Endodermal cell (in vitro differentiated cells): ENCODE measurements at regions not wholly inside any gene's neighbourhood (a gene's known extent, or its start where the extent isn't known, plus 50 kb on each side); places are given as distances from the start of the nearest gene placed in this dataset.

Experiments
- DNase-seq: peaks from one replicate; pipeline ENCODE4 v3.0.0-alpha.2; 2017
- H3K27ac ChIP-seq: 2 replicates; pipeline ENCODE4 v1.5.1; 2013; ENCODE audit warnings: mild to moderate bottlenecking, low read depth, low read length, moderate library complexity
- H3K27me3 ChIP-seq: 2 replicates; pipeline ENCODE4 v1.6.1; 2013; ENCODE audit warnings: mild to moderate bottlenecking, low read length, moderate library complexity; ENCODE audit not compliant: insufficient read depth, control insufficient read depth, poor library complexity, severe bottlenecking
- H3K36me3 ChIP-seq: 2 replicates; pipeline ENCODE4 v1.7.0; 2013; ENCODE audit warnings: mild to moderate bottlenecking, low read length, moderate library complexity; ENCODE audit not compliant: control insufficient read depth, insufficient read depth
- H3K4me1 ChIP-seq: one replicate; pipeline ENCODE4 v1.7.0; 2013; ENCODE audit warnings: low read length; ENCODE audit not compliant: control insufficient read depth, insufficient read depth
- H3K4me3 ChIP-seq: 2 replicates; pipeline ENCODE4 v1.5.1; 2013; ENCODE audit warnings: mild to moderate bottlenecking, low read length, moderate library complexity
- H3K9ac ChIP-seq: 2 replicates; pipeline ENCODE4 v1.6.1; 2013; ENCODE audit warnings: mild to moderate bottlenecking, low read length, moderate library complexity; ENCODE audit not compliant: poor library complexity, severe bottlenecking; ENCODE audit errors: extremely low read depth
- H3K9me3 ChIP-seq: 2 replicates; pipeline ENCODE4 v1.6.1; 2013; ENCODE audit warnings: mild to moderate bottlenecking, low read length, moderate library complexity; ENCODE audit not compliant: control insufficient read depth
- H3K27ac Mint-ChIP-seq: 2 replicates; pipeline ENCODE4 v1.8.0; 2020; ENCODE audit warnings: mixed read lengths
- H3K27me3 Mint-ChIP-seq: 2 replicates; pipeline ENCODE4 v1.8.0; 2021; ENCODE audit warnings: mild to moderate bottlenecking, mixed read lengths; ENCODE audit not compliant: insufficient read depth
- H3K36me3 Mint-ChIP-seq: 2 replicates; pipeline ENCODE4 v1.8.0; 2020; ENCODE audit warnings: low read depth, mixed read lengths
- H3K4me1 Mint-ChIP-seq: 2 replicates; pipeline ENCODE4 v1.8.0; 2020; ENCODE audit warnings: mixed read lengths
- H3K4me3 Mint-ChIP-seq: 2 replicates; pipeline ENCODE4 v1.8.0; 2020; ENCODE audit warnings: mild to moderate bottlenecking, moderate library complexity, mixed read lengths
- H3K9me3 Mint-ChIP-seq: 2 replicates; pipeline ENCODE4 v1.8.0; 2020; ENCODE audit warnings: mild to moderate bottlenecking, mixed read lengths
- CTCF ChIP-seq: fragments of 200-600 bp; sonication (generic); conservative IDR thresholded peaks from 2 replicates; pipeline ENCODE4 v1.5.0; 2021; ENCODE audit warnings: antibody characterized with exemption, mild to moderate bottlenecking
- WGBS, 2 experiments: methylation state at CpG; one replicate each; pipeline versions ENCODE4 v1.1.5 to v1.1.7; 2013; ENCODE audit warnings: missing lambda C conversion rate in 2 of 2, mixed read lengths in 1 of 2; ENCODE audit not compliant: insufficient coverage in 1 of 2, insufficient read length in 1 of 2; 5-methylcytosine and 5-hydroxymethylcytosine counted together

- H3K27ac Mint-ChIP-seq = no peak overlapping the region
- Histone ChIP-seq H3K4me3 (no peak overlapping the region), H3K4me1 (no peaks in the 10 kb centered on the region), H3K27me3 (no peaks in the 10 kb centered on the region), H3K36me3 (no peaks in the 10 kb centered on the region), H3K9ac (no peak overlapping the region), H3K27ac (no peak overlapping the region), H3K9me3 (no peaks in the 10 kb centered on the region)
- H3K9me3 Mint-ChIP-seq = peaks cover 6% of the 10 kb centered on the region
- H3K4me1 Mint-ChIP-seq = peaks cover 8% of the 10 kb centered on the region
- H3K27me3 Mint-ChIP-seq = peaks cover 5% of the 10 kb centered on the region
- DNase-seq = no peak
- H3K4me3 Mint-ChIP-seq = no peak overlapping the region
- H3K36me3 Mint-ChIP-seq = no peaks in the 10 kb centered on the region
- TF ChIP-seq CTCF = no peak
Observed at GRCh38 chr9:10700291-10700690, 87.5 kb upstream of the PTPRD start.

- Mint-ChIP-seq H3K9me3 (peaks cover 6% of the 10 kb centered on the region), H3K4me1 (peaks cover 8% of the 10 kb centered on the region), H3K4me3 (no peak overlapping the region), H3K36me3 (no peaks in the 10 kb centered on the region), H3K27me3 (peaks cover 5% of the 10 kb centered on the region), H3K27ac (no peak overlapping the region)
- 92 to 93% methylated on average over 3 of the region's 3 CpGs for WGBS, 2 experiments
- Histone ChIP-seq H3K4me3 (no peak overlapping the region), H3K9me3 (no peaks in the 10 kb centered on the region), H3K9ac (no peak overlapping the region), H3K27ac (no peak overlapping the region), H3K36me3 (no peaks in the 10 kb centered on the region), H3K27me3 (no peaks in the 10 kb centered on the region), H3K4me1 (no peaks in the 10 kb centered on the region)
- no peak for TF ChIP-seq CTCF
- no peak for DNase-seq
Observed at GRCh38 chr9:10700915-10701314, 88.1 kb upstream of the PTPRD start.

- no peaks in the 10 kb centered on the region for H3K9me3 ChIP-seq
- H3K27ac ChIP-seq = no peak overlapping the region
- peaks cover 3% of the 10 kb centered on the region for H3K9me3 Mint-ChIP-seq
- 88 to 100% methylated on average over 2 to 3 of the region's 4 CpGs for WGBS, 2 experiments
- no peak overlapping the region for H3K27ac Mint-ChIP-seq
- TF ChIP-seq CTCF = no peak
- no peaks in the 10 kb centered on the region for H3K27me3 ChIP-seq
- peaks cover 8% of the 10 kb centered on the region for H3K4me1 Mint-ChIP-seq
- H3K4me3 Mint-ChIP-seq = no peak overlapping the region
- no peak for DNase-seq
- H3K36me3 Mint-ChIP-seq = no peaks in the 10 kb centered on the region
- peaks cover 5% of the 10 kb centered on the region for H3K27me3 Mint-ChIP-seq
- H3K36me3 ChIP-seq = no peaks in the 10 kb centered on the region
- no peaks in the 10 kb centered on the region for H3K4me1 ChIP-seq
- no peak overlapping the region for H3K9ac ChIP-seq
- no peak overlapping the region for H3K4me3 ChIP-seq
Observed at GRCh38 chr9:10701906-10702305, 89.1 kb upstream of the PTPRD start.
